Heart left ventricle (tissue), 13 donors: ENCODE measurements at regions not wholly inside any gene's neighbourhood (a gene's known extent, or its start where the extent isn't known, plus 50 kb on each side); places are given as distances from the start of the nearest gene placed in this dataset.

ENCODE experiments used
- CTCF ChIP-seq, 12 donors: fragments of 200-600 bp; sonication (generic) in 4 of 12; IDR thresholded peaks; one replicate each; pipeline versions ENCODE4 v1.5.0 to v1.8.0; 2018 to 2022; ENCODE audit warnings: antibody characterized with exemption in 12 of 12, mild to moderate bottlenecking in 5 of 12
- POLR2A ChIP-seq, 2 donors: fragments of 450-650 bp; IDR thresholded peaks; one replicate each; pipeline ENCODE4 v1.6.1; 2017; ENCODE audit warnings: antibody characterized with exemption in 2 of 2, mild to moderate bottlenecking in 2 of 2, moderate library complexity in 2 of 2
- donor health status: ischemic (EF 13 %, LVEDD 7.1; RV severe dilation, severe dysfunction).
- donor health status: DM: no; HTN: yes; CAD: no.
- donor health status: DM: no; HTN: no; CAD: no.
- donor health status: ischemic (EF 25% LVEDD 6.9; RV normal size, moderate dysfunction).
- donor health status: ischemic (EF 25% LVEDD 5.7; RV mildly dilated, moderate dysfunction).
- donor health status: ischemic (EF 35%, LVEDD 5.7; RV mildly dilated, moderate dysfunction).
- donor health status: nonischemic (EF 11% LVEDD 7.7; RV severe dilation, severe dysfunction).
- donor health status: DM: yes; HTN: yes; CAD: no.
- donor health status: PGD.
- donor health status: ischemic (EF 29% LVEDD 5.4; RV normal size, mild dysfunction).
- donor health status: nonischemic (EF 23%, LVEDD 6.1; RV moderate dilation, normal function).

GRCh38 chr2:67485431-67485830 is 88.3 kb downstream of the ETAA1 start:
- TF ChIP-seq CTCF (IDR thresholded peaks at IDR 0.05) = no peak
- TF ChIP-seq POLR2A (IDR thresholded peaks at IDR 0.05) = no peak
